ENCODE measurements at regions not wholly inside any gene's neighbourhood (a gene's known extent, or its start where the extent isn't known, plus 50 kb on each side); places are given as distances from the start of the nearest gene placed in this dataset.

DNA sequence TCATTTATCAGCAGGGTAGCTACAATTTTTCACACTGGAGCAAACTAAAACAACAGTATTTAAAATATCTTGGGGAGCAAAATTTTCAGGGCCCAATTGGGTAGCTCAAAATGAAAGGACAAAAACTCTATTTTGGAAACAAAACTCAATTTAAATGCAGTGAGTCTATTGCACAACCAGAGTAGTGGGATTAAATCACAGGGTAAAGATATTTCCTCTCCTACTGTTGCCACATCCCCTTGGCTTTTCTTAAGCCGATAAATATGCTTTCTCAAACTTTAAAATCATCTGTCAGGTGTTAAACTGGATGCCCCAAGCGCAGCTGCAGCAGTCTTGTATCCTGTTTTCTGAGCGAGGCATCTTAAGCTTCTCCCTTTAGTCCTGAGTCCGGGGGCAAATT is 1474.3 kb upstream of the CDH9 start:
- Histone ChIP-seq H3K36me3 (ENCODE audit: control insufficient read depth in 1 of 2, insufficient read depth in 2 of 2, low read depth in 1 of 2, low read length in 2 of 2) (no peaks in the 10 kb centered on the region), H3K9ac (ENCODE audit: low read length) (no peak overlapping the region), H2BK12ac (ENCODE audit: low read length in 2 of 2) (no peak overlapping the region), H3K4ac (ENCODE audit: low read depth in 1 of 2, low read length in 2 of 2) (no peak overlapping the region), H2AFZ (ENCODE audit: low read depth, low read length) (no peak overlapping the region), H3K4me3 (ENCODE audit: insufficient read depth in 1 of 2, low read depth in 1 of 2, low read length in 2 of 2) (no peak overlapping the region), H4K8ac (ENCODE audit: low read length) (no peak overlapping the region), H2BK120ac (ENCODE audit: low read depth, low read length) (no peak overlapping the region), H3K27me3 (ENCODE audit: control insufficient read depth in 1 of 2, insufficient read depth in 1 of 2, low read length in 2 of 2) (no peaks in the 10 kb centered on the region), H2BK15ac (ENCODE audit: low read depth, poor library complexity, severe bottlenecking) (no peak overlapping the region), H2AK5ac (ENCODE audit: low read length, severe bottlenecking) (no peak overlapping the region), H3K9me3 (ENCODE audit: control insufficient read depth, low read length) (peaks cover 12% of the 10 kb centered on the region), H3K14ac (ENCODE audit: low read length in 2 of 2) (no peak overlapping the region), H3K4me2 (ENCODE audit: low read length, poor library complexity, severe bottlenecking) (no peak overlapping the region), H3K79me1 (replicated peaks; ENCODE audit: low read length, poor library complexity, severe bottlenecking) (no peaks in the 10 kb centered on the region), H3K18ac (ENCODE audit: low read depth in 1 of 2, low read length in 2 of 2) (no peak overlapping the region), H3K27ac (ENCODE audit: low read length, poor library complexity, severe bottlenecking) (no peak overlapping the region), H4K91ac (ENCODE audit: low read length) (no peak overlapping the region), H3K23ac (ENCODE audit: low read length in 2 of 2) (no peak overlapping the region), H3K4me1 (ENCODE audit: control insufficient read depth, insufficient read depth, low read depth, low read length) (no peaks in the 10 kb centered on the region), H2BK5ac (ENCODE audit: low read depth, low read length, poor library complexity, severe bottlenecking) (no peak overlapping the region)
- no peak for DNase-seq
- 77% methylated on average over 3 of the region's 4 CpGs for WGBS

DNA sequence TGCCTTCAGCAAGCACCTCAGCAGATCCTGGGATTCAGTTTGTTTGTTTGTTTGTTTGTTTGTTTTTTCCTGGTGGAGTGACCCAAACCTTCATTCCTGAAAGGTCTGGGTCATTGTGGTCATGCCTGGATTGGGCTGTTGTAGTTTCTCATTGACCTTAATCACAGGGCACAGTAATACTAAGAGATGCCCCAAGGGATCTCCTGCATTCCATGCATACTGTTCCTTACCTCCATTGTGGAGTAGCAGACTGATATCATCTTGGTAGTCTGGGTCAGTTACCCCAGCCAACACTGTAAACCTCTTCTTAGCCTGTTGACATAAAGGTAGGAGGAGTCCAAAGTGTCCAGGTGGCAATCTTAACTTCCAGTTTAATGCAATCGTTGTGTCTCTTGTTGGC is 1466.7 kb upstream of the CDH9 start:
- 75% methylated on average over 1 of the region's 1 CpG for WGBS
- H2BK15ac ChIP-seq (ENCODE audit: low read depth, poor library complexity, severe bottlenecking) = no peak overlapping the region
- H3K79me1 ChIP-seq (replicated peaks; ENCODE audit: low read length, poor library complexity, severe bottlenecking) = no peaks in the 10 kb centered on the region
- H3K36me3 ChIP-seq (ENCODE audit: control insufficient read depth in 1 of 2, insufficient read depth in 2 of 2, low read depth in 1 of 2, low read length in 2 of 2) = no peaks in the 10 kb centered on the region
- no peak overlapping the region for H3K4me2 ChIP-seq (ENCODE audit: low read length, poor library complexity, severe bottlenecking)
- no peak overlapping the region for H3K27ac ChIP-seq (ENCODE audit: low read length, poor library complexity, severe bottlenecking)
- no peak overlapping the region for H4K8ac ChIP-seq (ENCODE audit: low read length)
- H2AK5ac ChIP-seq (ENCODE audit: low read length, severe bottlenecking) = no peak overlapping the region
- H3K27me3 ChIP-seq (ENCODE audit: control insufficient read depth in 1 of 2, insufficient read depth in 1 of 2, low read length in 2 of 2) = no peaks in the 10 kb centered on the region
- no peak overlapping the region for H2BK5ac ChIP-seq (ENCODE audit: low read depth, low read length, poor library complexity, severe bottlenecking)
- no peak overlapping the region for H3K18ac ChIP-seq (ENCODE audit: low read depth in 1 of 2, low read length in 2 of 2)
- no peak overlapping the region for H3K4me3 ChIP-seq (ENCODE audit: insufficient read depth in 1 of 2, low read depth in 1 of 2, low read length in 2 of 2)
- no peak overlapping the region for H2AFZ ChIP-seq (ENCODE audit: low read depth, low read length)
- H3K23ac ChIP-seq (ENCODE audit: low read length in 2 of 2) = no peak overlapping the region
- H2BK12ac ChIP-seq (ENCODE audit: low read length in 2 of 2) = no peak overlapping the region
- H3K9me3 ChIP-seq (ENCODE audit: control insufficient read depth, low read length) = peaks cover 8% of the 10 kb centered on the region
- no peak overlapping the region for H3K4ac ChIP-seq (ENCODE audit: low read depth in 1 of 2, low read length in 2 of 2)
- H3K4me1 ChIP-seq (ENCODE audit: control insufficient read depth, insufficient read depth, low read depth, low read length) = no peaks in the 10 kb centered on the region
- H3K14ac ChIP-seq (ENCODE audit: low read length in 2 of 2) = no peak overlapping the region
- DNase-seq = no peak
- H2BK120ac ChIP-seq (ENCODE audit: low read depth, low read length) = no peak overlapping the region
- H3K9ac ChIP-seq (ENCODE audit: low read length) = no peak overlapping the region
- H4K91ac ChIP-seq (ENCODE audit: low read length) = no peak overlapping the region

DNA sequence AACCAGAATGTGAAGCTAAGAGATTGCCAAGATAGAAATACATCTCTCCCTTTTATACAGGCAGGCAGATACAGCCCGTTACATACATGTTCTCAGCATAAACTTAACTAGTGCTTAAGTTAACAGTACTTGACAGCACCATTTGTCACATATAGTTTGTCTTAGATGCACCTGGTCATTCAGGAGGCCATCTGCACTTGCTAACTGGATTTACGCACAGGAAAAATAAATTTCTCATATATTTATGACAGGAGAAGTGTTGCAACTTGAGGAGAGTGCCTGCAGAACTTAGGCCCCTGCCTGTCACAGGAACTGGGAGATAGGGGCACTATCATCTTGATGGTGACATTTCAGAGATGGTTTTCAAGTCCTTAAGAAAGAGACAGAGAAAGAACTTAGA is 1462.1 kb upstream of the CDH9 start:
- Histone ChIP-seq H2BK120ac (ENCODE audit: low read depth, low read length) (no peak overlapping the region), H3K9ac (ENCODE audit: low read length) (no peak overlapping the region), H3K4me3 (ENCODE audit: insufficient read depth in 1 of 2, low read depth in 1 of 2, low read length in 2 of 2) (no peak overlapping the region), H3K4me2 (ENCODE audit: low read length, poor library complexity, severe bottlenecking) (no peak overlapping the region), H2AK5ac (ENCODE audit: low read length, severe bottlenecking) (no peak overlapping the region), H3K14ac (ENCODE audit: low read length in 2 of 2) (no peak overlapping the region), H2AFZ (ENCODE audit: low read depth, low read length) (no peak overlapping the region), H3K4ac (ENCODE audit: low read depth in 1 of 2, low read length in 2 of 2) (no peak overlapping the region), H3K79me1 (replicated peaks; ENCODE audit: low read length, poor library complexity, severe bottlenecking) (no peaks in the 10 kb centered on the region), H3K18ac (ENCODE audit: low read depth in 1 of 2, low read length in 2 of 2) (no peak overlapping the region), H3K27me3 (ENCODE audit: control insufficient read depth in 1 of 2, insufficient read depth in 1 of 2, low read length in 2 of 2) (no peaks in the 10 kb centered on the region), H3K27ac (ENCODE audit: low read length, poor library complexity, severe bottlenecking) (no peak overlapping the region), H4K91ac (ENCODE audit: low read length) (no peak overlapping the region), H2BK12ac (ENCODE audit: low read length in 2 of 2) (no peak overlapping the region), H3K23ac (ENCODE audit: low read length in 2 of 2) (no peak overlapping the region), H3K36me3 (ENCODE audit: control insufficient read depth in 1 of 2, insufficient read depth in 2 of 2, low read depth in 1 of 2, low read length in 2 of 2) (no peaks in the 10 kb centered on the region), H3K4me1 (ENCODE audit: control insufficient read depth, insufficient read depth, low read depth, low read length) (no peaks in the 10 kb centered on the region), H2BK15ac (ENCODE audit: low read depth, poor library complexity, severe bottlenecking) (no peak overlapping the region), H3K9me3 (ENCODE audit: control insufficient read depth, low read length) (peaks cover 4% of the 10 kb centered on the region), H4K8ac (ENCODE audit: low read length) (no peak overlapping the region), H2BK5ac (ENCODE audit: low read depth, low read length, poor library complexity, severe bottlenecking) (no peak overlapping the region)
- WGBS = 45% methylated on average over 1 of the region's 2 CpGs
- DNase-seq = no peak

DNA sequence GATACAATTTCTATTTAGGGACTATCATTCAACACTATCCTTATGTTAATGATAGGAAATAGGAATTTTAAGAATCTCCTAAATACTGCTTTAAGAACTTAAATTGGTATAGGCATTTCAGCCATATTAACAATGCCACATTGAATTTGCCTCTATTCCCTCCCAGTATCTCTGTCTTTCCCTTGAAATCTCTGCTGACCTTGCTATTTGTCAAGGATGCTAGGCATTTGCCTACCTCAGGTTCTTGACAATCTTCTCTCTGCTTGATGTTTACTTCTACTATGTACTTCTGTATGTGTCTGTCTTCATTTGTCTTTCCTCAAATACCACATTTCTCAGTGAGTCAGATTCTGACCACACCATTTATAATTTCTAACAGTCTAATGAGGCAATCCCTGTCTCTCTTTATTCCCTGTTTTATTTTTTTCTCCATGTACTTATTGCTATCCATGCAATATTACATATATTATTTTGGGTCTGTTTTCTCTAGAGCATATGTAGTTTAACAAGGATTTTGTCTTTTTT is 1461.4 kb upstream of the CDH9 start:
- Histone ChIP-seq H3K27me3 (ENCODE audit: control insufficient read depth in 1 of 2, insufficient read depth in 1 of 2, low read length in 2 of 2) (no peaks in the 10 kb centered on the region), H4K8ac (ENCODE audit: low read length) (no peak overlapping the region), H3K23ac (ENCODE audit: low read length in 2 of 2) (no peak overlapping the region), H3K4me2 (ENCODE audit: low read length, poor library complexity, severe bottlenecking) (no peak overlapping the region), H3K14ac (ENCODE audit: low read length in 2 of 2) (no peak overlapping the region), H2BK12ac (ENCODE audit: low read length in 2 of 2) (no peak overlapping the region), H4K91ac (ENCODE audit: low read length) (no peak overlapping the region), H2AK5ac (ENCODE audit: low read length, severe bottlenecking) (no peak overlapping the region), H2BK5ac (ENCODE audit: low read depth, low read length, poor library complexity, severe bottlenecking) (no peak overlapping the region), H3K18ac (ENCODE audit: low read depth in 1 of 2, low read length in 2 of 2) (no peak overlapping the region), H3K27ac (ENCODE audit: low read length, poor library complexity, severe bottlenecking) (no peak overlapping the region), H3K79me1 (replicated peaks; ENCODE audit: low read length, poor library complexity, severe bottlenecking) (no peaks in the 10 kb centered on the region), H2BK15ac (ENCODE audit: low read depth, poor library complexity, severe bottlenecking) (no peak overlapping the region), H3K4me1 (ENCODE audit: control insufficient read depth, insufficient read depth, low read depth, low read length) (no peaks in the 10 kb centered on the region), H3K36me3 (ENCODE audit: control insufficient read depth in 1 of 2, insufficient read depth in 2 of 2, low read depth in 1 of 2, low read length in 2 of 2) (no peaks in the 10 kb centered on the region), H3K9ac (ENCODE audit: low read length) (no peak overlapping the region), H2AFZ (ENCODE audit: low read depth, low read length) (no peak overlapping the region), H3K9me3 (ENCODE audit: control insufficient read depth, low read length) (peaks cover 1% of the 10 kb centered on the region), H2BK120ac (ENCODE audit: low read depth, low read length) (no peak overlapping the region), H3K4ac (ENCODE audit: low read depth in 1 of 2, low read length in 2 of 2) (no peak overlapping the region), H3K4me3 (ENCODE audit: insufficient read depth in 1 of 2, low read depth in 1 of 2, low read length in 2 of 2) (no peak overlapping the region)
- DNase-seq = no peak
